BJ (cell line): ENCODE measurements at regions not wholly inside any gene's neighbourhood (a gene's known extent, or its start where the extent isn't known, plus 50 kb on each side); places are given as distances from the start of the nearest gene placed in this dataset.

ENCODE experiments used
- CTCF ChIA-PET: fragments of 350-600 bp; formaldehyde crosslinking; extraction: SDS; loops from one replicate; lab custom pipeline; 2021; ENCODE audit warnings: antibody characterized with exemption, inconsistent platforms; lab: Yijun Ruan, JAX
- POLR2A ChIA-PET: fragments of 300-600 bp; sonication (Branson Sonifier 250); formaldehyde crosslinking; extraction: SDS; loops from one replicate; lab custom pipeline; 2021; ENCODE audit warnings: antibody characterized with exemption; lab: Charles Lee
- DNase-seq: peaks from one replicate; pipeline ENCODE4 v3.0.0-alpha.2; 2011; ENCODE audit warnings: low read depth
- H3K27me3 ChIP-seq: 2 replicates; pipeline ENCODE4 v1.6.0; 2011; ENCODE audit warnings: low read length; ENCODE audit not compliant: control insufficient read depth, insufficient read depth
- H3K36me3 ChIP-seq: 2 replicates; pipeline ENCODE4 v1.5.1; 2011; ENCODE audit warnings: low read length; ENCODE audit not compliant: control insufficient read depth, insufficient read depth
- H3K4me3 ChIP-seq: 2 replicates; pipeline ENCODE4 v1.5.1; 2011; ENCODE audit warnings: low read depth, mild to moderate bottlenecking, control low read depth, low read length
- TF ChIP-seq, protein P1 (sequence below): IDR thresholded peaks from 2 replicates; pipeline ENCODE4 v1.5.1; 2011; ENCODE audit warnings: low read depth, mild to moderate bottlenecking, control low read depth, inconsistent platforms, low read length, moderate library complexity; ENCODE audit not compliant: insufficient read depth

DNA sequence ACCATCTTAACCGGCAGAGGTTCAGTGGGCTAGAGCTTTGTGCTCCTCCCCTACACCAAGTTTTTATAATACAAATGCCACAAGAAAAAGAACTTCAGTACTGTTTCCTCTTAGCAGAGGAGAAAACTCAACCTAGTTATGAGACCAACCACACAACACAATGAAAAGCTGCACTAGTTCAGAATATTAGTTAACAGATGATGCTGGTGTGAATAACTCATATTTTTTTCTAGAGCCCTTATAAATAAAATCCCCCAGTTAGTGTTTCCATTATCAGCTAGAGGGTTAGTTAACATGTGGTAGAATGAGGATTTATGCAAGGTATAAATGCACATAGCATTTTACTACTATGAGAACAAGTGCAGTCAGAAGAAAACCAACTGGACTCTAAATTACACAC is 61.9 kb upstream of the AMN1 start:
- Histone ChIP-seq H3K4me3 (no peak overlapping the region), H3K36me3 (no peaks in the 10 kb centered on the region), H3K27me3 (no peaks in the 10 kb centered on the region)
- no peak for DNase-seq
- CTCF ChIA-PET = interaction anchor here (0.6 kb wide), 1 partner anchor 201 kb away, joined by 3 read pairs; no protein-coding TSS in a partner anchor
- TF ChIP-seq, protein P1, sequence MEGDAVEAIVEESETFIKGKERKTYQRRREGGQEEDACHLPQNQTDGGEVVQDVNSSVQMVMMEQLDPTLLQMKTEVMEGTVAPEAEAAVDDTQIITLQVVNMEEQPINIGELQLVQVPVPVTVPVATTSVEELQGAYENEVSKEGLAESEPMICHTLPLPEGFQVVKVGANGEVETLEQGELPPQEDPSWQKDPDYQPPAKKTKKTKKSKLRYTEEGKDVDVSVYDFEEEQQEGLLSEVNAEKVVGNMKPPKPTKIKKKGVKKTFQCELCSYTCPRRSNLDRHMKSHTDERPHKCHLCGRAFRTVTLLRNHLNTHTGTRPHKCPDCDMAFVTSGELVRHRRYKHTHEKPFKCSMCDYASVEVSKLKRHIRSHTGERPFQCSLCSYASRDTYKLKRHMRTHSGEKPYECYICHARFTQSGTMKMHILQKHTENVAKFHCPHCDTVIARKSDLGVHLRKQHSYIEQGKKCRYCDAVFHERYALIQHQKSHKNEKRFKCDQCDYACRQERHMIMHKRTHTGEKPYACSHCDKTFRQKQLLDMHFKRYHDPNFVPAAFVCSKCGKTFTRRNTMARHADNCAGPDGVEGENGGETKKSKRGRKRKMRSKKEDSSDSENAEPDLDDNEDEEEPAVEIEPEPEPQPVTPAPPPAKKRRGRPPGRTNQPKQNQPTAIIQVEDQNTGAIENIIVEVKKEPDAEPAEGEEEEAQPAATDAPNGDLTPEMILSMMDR = no peak
- POLR2A ChIA-PET = no interaction called here

DNA sequence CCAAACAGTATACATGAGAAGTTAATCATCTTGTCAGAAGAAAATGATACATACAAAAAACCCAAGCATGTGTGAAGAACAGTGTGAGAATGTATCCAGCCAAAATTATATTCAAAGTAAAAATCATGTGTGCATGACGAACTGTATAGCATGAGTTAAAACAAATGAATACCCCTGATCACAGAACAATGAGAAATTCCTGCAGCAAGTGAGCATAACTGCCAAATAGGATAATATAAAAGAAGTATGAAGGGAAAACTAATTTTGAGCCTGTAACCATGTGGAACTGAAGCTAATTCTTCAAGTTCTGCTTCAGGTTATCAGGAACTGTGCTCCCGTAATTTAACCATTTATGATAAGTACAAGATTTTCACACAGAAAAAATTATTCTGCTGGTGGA is 56.5 kb upstream of the AMN1 start:
- TF ChIP-seq, protein P1 = no peak
- no peaks in the 10 kb centered on the region for H3K27me3 ChIP-seq
- ChIA-PET CTCF (interaction anchor here (0.6 kb wide), 1 partner anchor 221 kb away, joined by 4 read pairs; no protein-coding TSS in a partner anchor), POLR2A (no interaction called here)
- no peak overlapping the region for H3K4me3 ChIP-seq
- no peak for DNase-seq
- no peaks in the 10 kb centered on the region for H3K36me3 ChIP-seq

DNA sequence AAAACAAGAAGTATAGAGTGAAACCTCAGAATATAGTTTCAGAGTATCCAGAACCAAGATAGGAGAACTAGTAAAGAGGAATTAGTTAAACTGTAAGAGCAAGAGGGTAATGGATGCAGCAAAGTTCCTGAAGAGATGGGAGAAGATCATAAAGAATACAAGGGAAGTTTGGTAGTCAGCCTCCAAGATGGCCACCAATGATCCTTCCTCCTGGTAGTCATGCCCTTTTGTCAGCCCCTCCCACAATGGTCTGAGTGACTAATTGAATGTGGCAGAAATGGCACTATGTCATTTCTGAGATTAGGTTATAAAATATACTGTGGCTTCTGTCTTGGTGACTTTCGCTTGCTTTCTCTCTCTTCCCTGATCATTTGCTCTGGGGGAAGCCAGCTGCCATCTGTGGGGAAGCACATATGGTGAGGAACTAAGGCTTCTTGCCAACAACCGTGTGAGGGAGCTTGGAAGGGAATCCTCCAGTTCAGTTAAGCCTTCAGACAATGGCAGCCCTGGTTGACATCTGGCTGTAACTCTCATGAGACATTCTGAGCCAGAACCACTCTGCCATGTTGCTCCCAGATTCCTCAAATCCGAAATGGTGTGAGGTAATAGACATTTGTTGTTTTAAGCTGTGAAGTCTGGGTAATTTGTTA is 55.3 kb upstream of the AMN1 start:
- no peak overlapping the region for H3K4me3 ChIP-seq
- DNase-seq = no peak
- TF ChIP-seq, protein P1 = no peak
- ChIA-PET POLR2A (no interaction called here), CTCF (no interaction called here)
- H3K27me3 ChIP-seq = no peaks in the 10 kb centered on the region
- H3K36me3 ChIP-seq = no peaks in the 10 kb centered on the region

DNA sequence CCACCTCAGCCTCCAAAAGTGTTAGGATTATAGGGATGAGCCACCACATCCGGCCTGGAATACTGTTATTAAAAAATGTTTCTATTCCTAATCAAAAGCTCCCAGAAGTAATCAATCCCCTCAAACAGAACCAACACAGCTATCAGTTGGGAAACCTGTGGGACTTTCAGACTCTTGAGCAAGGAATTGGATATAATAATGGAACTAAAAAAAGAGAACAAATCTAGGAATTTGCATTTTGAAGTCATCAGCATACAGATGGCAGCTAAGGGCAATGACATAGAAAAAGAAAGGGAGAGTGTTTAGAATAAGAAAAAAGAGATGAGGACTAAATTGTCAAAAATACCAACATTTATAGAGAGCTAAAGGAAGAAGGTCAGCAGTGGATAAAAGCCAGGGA is 54.7 kb upstream of the AMN1 start:
- TF ChIP-seq, protein P1 = no peak
- Histone ChIP-seq H3K27me3 (no peaks in the 10 kb centered on the region), H3K36me3 (no peaks in the 10 kb centered on the region), H3K4me3 (no peak overlapping the region)
- ChIA-PET CTCF (no interaction called here), POLR2A (interaction anchor here (0.7 kb wide), 1 partner anchor 34 kb away, joined by 3 read pairs; no protein-coding TSS in a partner anchor)
- DNase-seq = no peak

DNA sequence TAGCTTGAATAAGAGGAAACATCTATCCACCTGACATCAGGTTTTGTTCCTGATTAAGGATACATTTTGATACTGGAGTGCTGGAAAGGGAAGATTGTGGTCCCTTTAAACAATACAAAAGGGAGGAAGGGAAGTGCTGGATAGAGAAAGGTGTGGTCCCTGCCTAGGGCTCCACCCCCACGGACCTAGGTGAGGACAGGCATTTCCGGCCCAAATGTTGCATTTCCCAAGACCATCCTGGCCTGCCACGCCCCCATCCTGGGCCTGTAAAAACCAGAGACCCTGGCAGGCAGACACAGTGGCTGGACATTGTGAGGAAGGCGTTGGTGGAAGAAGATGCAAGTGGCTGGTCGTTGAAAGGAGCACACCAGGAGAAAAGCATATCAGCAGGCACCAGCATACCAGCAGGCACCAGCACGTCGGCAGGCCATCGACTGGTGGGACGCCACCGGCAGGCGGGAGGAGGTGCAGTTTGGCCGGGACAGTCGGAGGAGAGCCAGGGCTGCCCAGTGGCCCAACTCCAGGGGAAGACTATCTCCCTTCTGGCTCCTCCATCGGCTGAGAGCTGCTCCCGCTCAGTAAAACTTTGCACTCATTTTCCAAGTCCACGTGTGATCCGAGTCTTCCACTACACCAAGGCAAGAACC is 53.2 kb upstream of the AMN1 start:
- no peak overlapping the region for H3K4me3 ChIP-seq
- POLR2A ChIA-PET = no interaction called here
- no peak for DNase-seq
- CTCF ChIA-PET = interaction anchor here (0.9 kb wide), 1 partner anchor 445 kb away, joined by 3 read pairs; no protein-coding TSS in a partner anchor
- H3K36me3 ChIP-seq = no peaks in the 10 kb centered on the region
- H3K27me3 ChIP-seq = no peaks in the 10 kb centered on the region
- TF ChIP-seq, protein P1 = no peak
